ENCODE measurements at regions not wholly inside any gene's neighbourhood (a gene's known extent, or its start where the extent isn't known, plus 50 kb on each side); places are given as distances from the start of the nearest gene placed in this dataset.

- DNase-seq (ENCODE audit: low spot score in 2 of 2) = no peak
- H3K4me3 Mint-ChIP-seq = no peak overlapping the region
- ATAC-seq (replicated peaks; ENCODE audit: extremely low read depth, poor library complexity, severe bottlenecking) = no peak
- H3K27ac Mint-ChIP-seq (ENCODE audit: low read depth) = no peak overlapping the region
- H3K4me1 Mint-ChIP-seq = no peaks in the 10 kb centered on the region
- no peaks in the 10 kb centered on the region for H3K36me3 Mint-ChIP-seq (ENCODE audit: insufficient read depth)
- peaks cover 6% of the 10 kb centered on the region for H3K9me3 Mint-ChIP-seq
- no peaks in the 10 kb centered on the region for H3K27me3 Mint-ChIP-seq
Measured at GRCh38 chr6:112743323-112743722, 396.2 kb downstream of the RFPL4B start.

- H3K4me1 Mint-ChIP-seq = no peaks in the 10 kb centered on the region
- DNase-seq (ENCODE audit: low spot score in 2 of 2) = no peak
- peaks cover 6% of the 10 kb centered on the region for H3K9me3 Mint-ChIP-seq
- H3K27me3 Mint-ChIP-seq = no peaks in the 10 kb centered on the region
- H3K27ac Mint-ChIP-seq (ENCODE audit: low read depth) = no peak overlapping the region
- no peak overlapping the region for H3K4me3 Mint-ChIP-seq
- H3K36me3 Mint-ChIP-seq (ENCODE audit: insufficient read depth) = no peaks in the 10 kb centered on the region
- ATAC-seq (replicated peaks; ENCODE audit: extremely low read depth, poor library complexity, severe bottlenecking) = no peak
Measured at GRCh38 chr6:112744827-112745226, 397.7 kb downstream of the RFPL4B start.

GRCh38 chr6:112745765-112746164 lies 398.6 kb downstream of the RFPL4B start:
- Mint-ChIP-seq H3K4me1 (no peaks in the 10 kb centered on the region), H3K27ac (ENCODE audit: low read depth) (no peak overlapping the region), H3K4me3 (no peak overlapping the region), H3K9me3 (peaks cover 6% of the 10 kb centered on the region), H3K36me3 (ENCODE audit: insufficient read depth) (no peaks in the 10 kb centered on the region), H3K27me3 (no peaks in the 10 kb centered on the region)
- no peak for ATAC-seq (replicated peaks; ENCODE audit: extremely low read depth, poor library complexity, severe bottlenecking)
- DNase-seq (ENCODE audit: low spot score in 2 of 2) = no peak

DNA sequence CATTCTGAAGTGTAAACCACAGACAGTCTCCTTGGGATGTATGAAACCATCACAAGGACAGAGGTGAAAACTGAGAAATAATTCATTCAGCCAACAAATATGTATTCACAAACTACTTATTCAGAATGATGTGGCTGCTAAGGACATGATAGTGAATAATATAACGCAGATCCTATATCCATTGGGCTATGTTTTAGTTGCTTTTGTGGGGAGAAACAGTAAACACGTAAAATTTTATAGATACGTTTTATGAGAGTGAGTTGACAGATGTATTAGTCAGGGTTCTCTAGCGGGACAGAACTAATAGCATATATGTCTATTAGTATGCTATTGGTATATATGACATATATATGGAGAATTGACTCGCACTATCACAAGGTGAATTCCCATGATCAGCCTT lies 402.5 kb downstream of the RFPL4B start:
- DNase-seq (ENCODE audit: low spot score in 2 of 2) = no peak
- Mint-ChIP-seq H3K27ac (ENCODE audit: low read depth) (no peak overlapping the region), H3K27me3 (no peaks in the 10 kb centered on the region), H3K9me3 (no peaks in the 10 kb centered on the region), H3K4me3 (no peak overlapping the region), H3K4me1 (no peaks in the 10 kb centered on the region), H3K36me3 (ENCODE audit: insufficient read depth) (no peaks in the 10 kb centered on the region)
- no peak for ATAC-seq (replicated peaks; ENCODE audit: extremely low read depth, poor library complexity, severe bottlenecking)

DNA sequence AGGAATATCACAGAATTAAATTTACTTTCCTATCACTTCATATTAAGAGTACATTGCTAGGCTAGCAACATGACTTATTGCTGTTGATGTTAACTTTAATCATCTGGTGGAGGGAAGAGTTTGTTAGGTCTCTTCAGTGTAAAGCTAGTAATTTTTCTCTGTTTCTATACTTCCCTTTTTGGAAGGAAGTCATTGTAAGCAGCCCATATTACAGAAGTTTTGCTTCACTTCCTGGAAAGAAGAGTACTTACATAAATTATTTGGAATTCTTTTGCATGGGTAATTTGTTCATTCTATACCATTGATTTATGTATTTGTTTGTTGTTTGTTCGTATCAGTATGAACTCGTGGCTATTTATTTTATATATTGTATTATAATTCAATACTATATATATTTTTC lies 405.2 kb downstream of the RFPL4B start:
- Mint-ChIP-seq H3K27me3 (no peaks in the 10 kb centered on the region), H3K27ac (ENCODE audit: low read depth) (no peak overlapping the region), H3K4me3 (no peak overlapping the region), H3K9me3 (no peaks in the 10 kb centered on the region), H3K4me1 (no peaks in the 10 kb centered on the region), H3K36me3 (ENCODE audit: insufficient read depth) (peaks cover 2% of the 10 kb centered on the region)
- DNase-seq (ENCODE audit: low spot score in 2 of 2) = no peak
- no peak for ATAC-seq (replicated peaks; ENCODE audit: extremely low read depth, poor library complexity, severe bottlenecking)

DNA sequence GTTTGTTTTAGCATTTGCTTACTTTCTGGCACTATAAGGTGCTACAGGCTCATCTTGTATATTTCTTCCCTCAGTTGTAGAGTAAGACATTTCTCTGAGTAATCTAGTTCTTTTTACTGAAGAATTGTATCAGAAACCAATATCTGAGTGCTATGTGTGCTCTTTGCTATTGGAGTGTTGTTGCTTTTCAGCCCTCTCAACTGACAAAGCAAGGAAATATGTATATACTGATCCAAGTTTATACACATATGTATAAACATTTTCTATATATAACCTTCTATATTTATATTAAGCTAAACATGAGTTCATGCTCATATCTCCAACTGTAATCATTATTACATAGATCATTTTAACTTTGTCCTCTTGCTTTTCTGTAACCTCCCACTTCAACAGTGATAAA lies 405.7 kb downstream of the RFPL4B start:
- H3K27me3 Mint-ChIP-seq = no peaks in the 10 kb centered on the region
- no peak overlapping the region for H3K27ac Mint-ChIP-seq (ENCODE audit: low read depth)
- H3K9me3 Mint-ChIP-seq = no peaks in the 10 kb centered on the region
- H3K36me3 Mint-ChIP-seq (ENCODE audit: insufficient read depth) = peaks cover 2% of the 10 kb centered on the region
- DNase-seq (ENCODE audit: low spot score in 2 of 2) = no peak
- H3K4me3 Mint-ChIP-seq = no peak overlapping the region
- H3K4me1 Mint-ChIP-seq = no peaks in the 10 kb centered on the region
- no peak for ATAC-seq (replicated peaks; ENCODE audit: extremely low read depth, poor library complexity, severe bottlenecking)

DNA sequence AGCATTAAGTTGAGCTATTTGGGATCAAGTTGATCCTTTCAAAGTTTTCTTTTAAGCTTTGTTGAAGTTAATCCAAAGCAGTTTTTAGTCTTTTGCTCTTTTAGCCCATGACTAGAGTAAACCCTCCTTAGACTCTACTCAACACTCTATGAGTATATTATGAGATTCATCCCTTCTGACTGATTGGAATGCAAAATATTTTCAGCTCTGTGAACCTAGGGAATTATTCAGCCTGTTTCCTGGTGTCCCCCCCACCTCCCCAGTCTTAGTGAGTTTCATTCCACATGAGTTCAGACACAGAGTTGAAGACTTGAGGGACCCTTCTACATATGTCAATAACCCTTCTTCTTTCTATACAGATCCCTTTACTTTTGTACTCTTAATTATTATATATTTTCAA lies 413.7 kb downstream of the RFPL4B start:
- H3K4me3 Mint-ChIP-seq = no peak overlapping the region
- ATAC-seq (replicated peaks; ENCODE audit: extremely low read depth, poor library complexity, severe bottlenecking) (no peak), DNase-seq (ENCODE audit: low spot score in 2 of 2) (no peak)
- H3K36me3 Mint-ChIP-seq (ENCODE audit: insufficient read depth) = no peaks in the 10 kb centered on the region
- no peak overlapping the region for H3K27ac Mint-ChIP-seq (ENCODE audit: low read depth)
- H3K27me3 Mint-ChIP-seq = no peaks in the 10 kb centered on the region
- no peaks in the 10 kb centered on the region for H3K9me3 Mint-ChIP-seq
- no peaks in the 10 kb centered on the region for H3K4me1 Mint-ChIP-seq

DNA sequence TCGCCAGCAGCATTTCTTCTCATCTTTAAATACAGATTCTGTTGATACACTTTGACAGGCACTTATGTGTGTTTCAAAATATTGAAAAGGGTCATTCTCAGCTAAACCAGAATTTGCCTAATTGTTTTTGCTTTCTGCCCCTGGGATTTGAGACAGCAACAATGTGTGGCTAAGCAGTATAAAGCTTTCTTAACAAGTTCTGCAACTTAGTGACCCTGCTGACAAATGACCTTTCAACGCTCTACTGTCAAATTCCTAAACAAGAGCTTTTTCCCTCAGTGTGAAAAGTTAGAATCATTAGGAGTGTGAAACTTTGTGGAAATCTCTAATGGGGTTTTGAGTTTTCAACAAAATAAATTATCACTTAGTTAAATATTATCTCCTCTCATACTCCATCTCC lies 414.6 kb downstream of the RFPL4B start:
- Mint-ChIP-seq H3K36me3 (ENCODE audit: insufficient read depth) (no peaks in the 10 kb centered on the region), H3K27me3 (no peaks in the 10 kb centered on the region), H3K4me1 (no peaks in the 10 kb centered on the region), H3K9me3 (no peaks in the 10 kb centered on the region), H3K27ac (ENCODE audit: low read depth) (no peak overlapping the region), H3K4me3 (no peak overlapping the region)
- DNase-seq (ENCODE audit: low spot score in 2 of 2) (no peak), ATAC-seq (replicated peaks; ENCODE audit: extremely low read depth, poor library complexity, severe bottlenecking) (no peak)

DNA sequence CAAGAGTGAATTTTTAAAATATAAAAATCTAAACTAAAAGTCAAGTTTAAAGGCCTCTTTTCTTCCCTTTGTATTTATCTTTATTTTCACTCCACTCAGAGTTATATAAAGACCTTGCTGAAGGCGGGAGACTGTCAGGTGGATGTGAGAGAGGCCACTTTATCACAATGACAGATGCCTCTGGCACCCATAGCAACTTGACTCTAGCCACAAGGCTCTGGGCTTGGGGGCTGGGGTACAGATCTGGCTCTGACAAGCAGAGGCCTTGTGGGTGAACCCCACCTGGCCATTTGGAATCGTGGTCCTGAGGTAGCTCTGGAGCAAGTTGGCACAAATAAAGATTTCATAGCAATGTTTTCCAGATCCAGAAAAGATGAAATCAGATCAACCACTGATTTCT lies 417.2 kb downstream of the RFPL4B start:
- Mint-ChIP-seq H3K27me3 (no peaks in the 10 kb centered on the region), H3K9me3 (peaks cover 7% of the 10 kb centered on the region), H3K27ac (ENCODE audit: low read depth) (no peak overlapping the region), H3K4me1 (no peaks in the 10 kb centered on the region), H3K4me3 (no peak overlapping the region), H3K36me3 (ENCODE audit: insufficient read depth) (no peaks in the 10 kb centered on the region)
- DNase-seq (ENCODE audit: low spot score in 2 of 2) (no peak), ATAC-seq (replicated peaks; ENCODE audit: extremely low read depth, poor library complexity, severe bottlenecking) (no peak)

GRCh38 chr6:112770308-112770707 lies 423.2 kb downstream of the RFPL4B start:
- Mint-ChIP-seq H3K9me3 (peaks cover 23% of the 10 kb centered on the region), H3K27ac (ENCODE audit: low read depth) (no peak overlapping the region), H3K4me3 (no peak overlapping the region), H3K36me3 (ENCODE audit: insufficient read depth) (no peaks in the 10 kb centered on the region), H3K4me1 (no peaks in the 10 kb centered on the region), H3K27me3 (no peaks in the 10 kb centered on the region)
- no peak for ATAC-seq (replicated peaks; ENCODE audit: extremely low read depth, poor library complexity, severe bottlenecking)
- DNase-seq (ENCODE audit: low spot score in 2 of 2) = no peak

GRCh38 chr6:112773187-112773586 lies 426.1 kb downstream of the RFPL4B start:
- no peak for ATAC-seq (replicated peaks; ENCODE audit: extremely low read depth, poor library complexity, severe bottlenecking)

DNA sequence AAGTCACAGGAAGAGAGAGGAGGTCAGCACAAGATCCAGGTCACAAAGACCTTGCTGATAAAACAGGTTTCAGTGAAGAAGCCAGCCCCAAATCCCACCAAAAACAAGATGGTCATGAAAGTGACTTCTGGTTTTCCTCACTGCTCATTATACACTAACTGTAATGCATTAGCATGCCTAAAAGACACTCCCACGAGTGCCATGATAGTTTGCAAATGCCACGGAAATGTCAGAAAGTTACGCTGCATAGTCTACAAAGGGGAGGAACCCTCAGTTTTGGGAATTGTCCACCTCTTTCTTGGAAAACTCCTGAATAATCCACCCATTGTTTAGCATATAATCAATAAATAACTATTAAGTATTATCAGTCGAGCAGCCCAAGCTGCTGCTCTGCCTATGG lies 427.2 kb downstream of the RFPL4B start:
- H3K27ac Mint-ChIP-seq (ENCODE audit: low read depth) = no peak overlapping the region
- H3K9me3 Mint-ChIP-seq = peaks cover 21% of the 10 kb centered on the region
- no peaks in the 10 kb centered on the region for H3K36me3 Mint-ChIP-seq (ENCODE audit: insufficient read depth)
- no peaks in the 10 kb centered on the region for H3K27me3 Mint-ChIP-seq
- DNase-seq (ENCODE audit: low spot score in 2 of 2) (no peak), ATAC-seq (replicated peaks; ENCODE audit: extremely low read depth, poor library complexity, severe bottlenecking) (no peak)
- H3K4me1 Mint-ChIP-seq = no peaks in the 10 kb centered on the region
- no peak overlapping the region for H3K4me3 Mint-ChIP-seq

More at GRCh38 chr6:112773187-112773586, 426.1 kb downstream of the RFPL4B start:
- H3K9me3 Mint-ChIP-seq = peaks cover 26% of the 10 kb centered on the region
- no peak for DNase-seq (ENCODE audit: low spot score in 2 of 2)
- no peaks in the 10 kb centered on the region for H3K27me3 Mint-ChIP-seq
- no peak overlapping the region for H3K4me3 Mint-ChIP-seq
- H3K36me3 Mint-ChIP-seq (ENCODE audit: insufficient read depth) = no peaks in the 10 kb centered on the region
- no peak overlapping the region for H3K27ac Mint-ChIP-seq (ENCODE audit: low read depth)
- no peaks in the 10 kb centered on the region for H3K4me1 Mint-ChIP-seq

GRCh38 chr6:112780498-112781096 lies 433.5 kb downstream of the RFPL4B start:
- no peaks in the 10 kb centered on the region for H3K4me1 Mint-ChIP-seq
- peaks cover 5% of the 10 kb centered on the region for H3K9me3 Mint-ChIP-seq
- H3K36me3 Mint-ChIP-seq (ENCODE audit: insufficient read depth) = no peaks in the 10 kb centered on the region
- ATAC-seq (replicated peaks; ENCODE audit: extremely low read depth, poor library complexity, severe bottlenecking) = no peak
- no peak overlapping the region for H3K4me3 Mint-ChIP-seq
- no peak overlapping the region for H3K27ac Mint-ChIP-seq (ENCODE audit: low read depth)
- H3K27me3 Mint-ChIP-seq = no peaks in the 10 kb centered on the region
- no peak for DNase-seq (ENCODE audit: low spot score in 2 of 2)

GRCh38 chr6:112781241-112781640 lies 434.1 kb downstream of the RFPL4B start:
- DNase-seq (ENCODE audit: low spot score in 2 of 2) (no peak), ATAC-seq (replicated peaks; ENCODE audit: extremely low read depth, poor library complexity, severe bottlenecking) (no peak)
- no peak overlapping the region for H3K27ac Mint-ChIP-seq (ENCODE audit: low read depth)
- no peak overlapping the region for H3K4me3 Mint-ChIP-seq
- no peaks in the 10 kb centered on the region for H3K4me1 Mint-ChIP-seq
- H3K27me3 Mint-ChIP-seq = no peaks in the 10 kb centered on the region
- H3K36me3 Mint-ChIP-seq (ENCODE audit: insufficient read depth) = no peaks in the 10 kb centered on the region
- peaks cover 5% of the 10 kb centered on the region for H3K9me3 Mint-ChIP-seq

All from central memory CD8-positive, alpha-beta T cell (primary cell).